Endothelial cell of umbilical vein (primary cell): ENCODE measurements at regions not wholly inside any gene's neighbourhood (a gene's known extent, or its start where the extent isn't known, plus 50 kb on each side); places are given as distances from the start of the nearest gene placed in this dataset.

Experiments
- CTCF ChIP-seq, 2 donors: IDR thresholded peaks; 1 replicate in 1 of 2; 2 replicates in 1 of 2; pipeline ENCODE4 v1.5.1; 2011; ENCODE audit warnings: low read length in 2 of 2, mild to moderate bottlenecking in 2 of 2, moderate library complexity in 2 of 2, control low read depth in 1 of 2, inconsistent platforms in 1 of 2, low read depth in 1 of 2; ENCODE audit not compliant: insufficient read depth in 1 of 2; ENCODE audit errors: extremely low read depth in 1 of 2
- EZH2 ChIP-seq: IDR thresholded peaks from 2 replicates; pipeline ENCODE4 v1.6.1; 2012; ENCODE audit warnings: borderline replicate concordance, low read depth, mild to moderate bottlenecking, moderate library complexity, low read length, inconsistent platforms; ENCODE audit not compliant: severe bottlenecking
- POLR2A ChIP-seq: IDR thresholded peaks from 2 replicates; pipeline ENCODE4 v1.6.1; 2012; ENCODE audit warnings: low read depth, mild to moderate bottlenecking, control low read depth, low read length
- POLR2AphosphoS5 ChIP-seq: IDR thresholded peaks from 2 replicates; pipeline ENCODE4 v1.6.1; 2012; ENCODE audit warnings: low read depth, mild to moderate bottlenecking, control low read depth, low read length, moderate library complexity; ENCODE audit not compliant: insufficient read depth

DNA sequence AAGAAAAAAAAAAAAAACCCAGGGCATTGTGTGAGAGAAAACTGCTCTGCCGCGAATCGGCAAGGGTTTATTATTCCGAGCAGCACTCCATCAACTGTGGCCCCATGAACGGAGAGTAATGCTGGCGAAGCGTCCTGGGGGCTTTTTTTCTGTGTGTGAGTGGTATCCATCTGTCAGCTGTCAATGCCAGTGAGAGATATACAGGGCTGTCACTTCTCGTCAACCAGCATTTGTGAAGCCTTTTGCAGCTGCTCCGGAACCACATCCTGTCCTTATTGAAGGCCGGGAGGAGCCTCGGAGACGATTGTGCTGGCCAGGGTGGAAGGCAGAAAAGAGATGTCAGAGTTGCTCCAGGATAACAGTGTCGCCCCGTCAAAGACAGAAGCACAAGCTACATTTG, 356.9 kb upstream of the SMIM21 start:
- no peak for TF ChIP-seq CTCF (IDR thresholded peaks at IDR 0.05; ENCODE audit: extremely low read depth in 1 of 2, insufficient read depth in 1 of 2, low read depth in 1 of 2, low read length in 2 of 2)
- no peak for TF ChIP-seq EZH2
- TF ChIP-seq POLR2AphosphoS5, result no peak
- TF ChIP-seq POLR2A, result no peak
